RPMI8226 (cell line): ENCODE measurements at regions not wholly inside any gene's neighbourhood (a gene's known extent, or its start where the extent isn't known, plus 50 kb on each side); places are given as distances from the start of the nearest gene placed in this dataset.

Experiments used
- DNase-seq: peaks from one replicate; pipeline ENCODE4 v3.0.0-alpha.2; 2015

DNA sequence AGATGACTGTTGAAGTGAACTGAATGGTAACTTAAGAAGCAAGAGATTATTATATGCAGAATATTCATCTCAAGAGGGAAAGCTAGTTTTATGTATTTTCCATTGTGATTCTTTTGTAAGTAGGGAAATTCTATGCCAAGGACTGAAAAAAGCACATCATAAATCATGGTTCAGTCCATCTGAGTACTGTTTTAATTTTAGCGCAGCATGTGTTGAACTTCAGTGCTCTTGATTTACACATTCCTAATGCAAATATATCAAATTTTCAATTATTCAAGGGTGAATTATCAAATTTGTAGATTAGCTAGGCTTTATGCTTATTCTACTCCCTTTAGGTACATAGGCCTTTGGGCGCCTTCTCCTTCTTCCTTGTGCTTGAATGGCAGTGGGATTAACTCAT, 50.3 kb upstream of the TCF12 start:
- no peak for DNase-seq

DNA sequence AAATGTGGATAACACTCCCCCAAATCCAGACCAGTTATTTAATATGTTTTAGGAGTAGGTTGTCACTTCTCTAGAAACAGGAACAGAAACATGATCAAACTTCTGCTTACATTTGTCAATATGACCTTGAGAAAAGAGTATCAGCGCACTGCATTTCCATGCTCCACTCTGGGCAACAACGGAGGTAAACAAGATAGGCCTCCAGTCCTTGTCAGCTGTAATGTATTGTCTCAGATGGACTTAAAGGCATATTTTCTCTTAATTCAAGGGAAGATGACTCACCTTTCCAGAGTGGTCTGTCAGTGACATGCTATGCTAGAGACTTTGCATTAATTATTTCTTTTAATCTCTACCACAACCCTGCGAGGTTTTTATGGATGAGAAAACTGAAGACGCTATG, 51.6 kb upstream of the TCF12 start:
- no peak for DNase-seq

- no peak for DNase-seq
Measured at GRCh38 chr15:56857828-56858227, 60.6 kb upstream of the TCF12 start.

GRCh38 chr15:56856934-56857333, 61.5 kb upstream of the TCF12 start:
- DNase-seq, result no peak

- DNase-seq, result no peak
Measured at GRCh38 chr15:56844892-56845291, 73.6 kb upstream of the TCF12 start.

- no peak for DNase-seq
Measured at GRCh38 chr15:56844471-56844870, 74.0 kb upstream of the TCF12 start.

DNA sequence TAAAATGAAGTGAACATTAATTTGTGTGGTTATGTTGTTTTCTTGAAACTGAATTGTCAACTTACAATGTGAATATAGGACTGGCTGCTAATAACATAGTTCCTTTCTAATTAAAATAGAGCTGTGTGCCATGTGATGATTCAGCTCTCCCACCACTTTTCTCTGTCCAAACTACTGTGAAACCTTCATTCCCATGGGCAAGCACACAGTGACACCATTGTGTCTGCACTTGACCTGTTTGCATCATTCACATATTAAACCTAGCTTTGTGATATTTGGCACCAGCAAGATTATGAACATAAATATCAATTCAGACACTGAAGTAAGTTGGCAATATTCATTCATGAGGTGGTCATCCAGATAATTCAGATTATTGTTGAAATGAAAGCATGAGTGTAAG, 78.8 kb upstream of the TCF12 start:
- no peak for DNase-seq

- peak; percentile 21 for DNase-seq
Measured at GRCh38 chr15:56839099-56839498, 79.3 kb upstream of the TCF12 start.

DNA sequence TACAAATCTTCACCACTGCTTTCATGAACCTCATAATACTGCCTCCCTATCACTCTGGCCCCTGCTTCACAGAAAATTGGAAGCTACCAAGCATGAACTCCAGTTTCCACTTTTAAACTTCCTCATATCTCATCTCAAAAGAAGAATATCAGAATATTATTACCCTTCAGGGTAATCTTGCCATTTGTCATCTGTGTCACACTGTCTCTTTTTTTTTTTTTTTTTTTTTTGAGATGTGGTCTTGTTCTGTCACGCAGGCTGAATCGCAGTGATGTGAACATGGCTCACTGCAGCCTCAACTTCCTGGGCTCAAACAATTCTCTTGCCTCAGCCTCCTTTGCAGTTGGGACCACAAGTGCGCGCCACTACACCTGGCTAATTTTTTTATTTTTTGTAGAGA, 80.4 kb upstream of the TCF12 start:
- DNase-seq, result no peak

DNA sequence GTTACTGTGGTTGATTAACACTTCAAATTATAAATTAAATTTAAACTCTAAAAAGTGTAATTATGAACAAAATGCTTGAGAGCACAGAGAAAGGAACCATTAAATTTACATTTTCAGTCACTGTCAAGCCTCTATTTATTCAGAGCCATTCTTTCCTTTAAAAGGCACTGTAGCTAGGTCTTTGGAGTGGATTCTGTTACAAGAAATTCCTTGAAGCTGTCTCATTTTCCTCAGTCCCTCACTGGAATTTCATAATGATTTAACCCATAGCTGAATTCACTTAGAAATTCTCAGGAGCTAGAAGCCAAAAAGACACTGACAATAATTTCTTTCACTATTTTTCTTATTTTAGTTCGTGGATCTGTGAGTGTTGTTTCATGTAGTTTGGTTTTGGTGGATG, 81.2 kb upstream of the TCF12 start:
- no peak for DNase-seq

DNA sequence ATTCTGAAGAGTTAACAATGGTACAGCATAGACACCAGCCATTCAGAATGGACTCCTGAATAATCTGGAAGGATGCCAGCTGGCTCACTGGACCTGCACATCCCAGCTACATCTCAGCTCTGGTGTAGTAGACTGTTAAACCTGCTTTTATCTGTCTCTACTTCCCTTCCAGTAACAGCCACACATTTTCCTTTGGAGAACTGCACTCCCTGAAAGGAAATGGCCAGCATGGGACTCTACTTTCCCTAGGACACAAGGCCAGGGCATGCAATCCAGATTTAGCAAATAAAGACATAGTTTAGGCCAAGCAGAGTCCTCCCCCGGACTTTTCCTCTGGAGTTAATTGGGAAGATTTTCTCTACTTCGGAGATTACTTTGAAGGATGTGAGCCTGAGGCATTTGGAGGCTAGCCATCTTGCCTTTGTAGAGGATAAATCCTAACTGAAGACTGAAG, 82.7 kb upstream of the TCF12 start:
- no peak for DNase-seq

GRCh38 chr15:56832125-56832524, 86.3 kb upstream of the TCF12 start:
- DNase-seq, result no peak

DNA sequence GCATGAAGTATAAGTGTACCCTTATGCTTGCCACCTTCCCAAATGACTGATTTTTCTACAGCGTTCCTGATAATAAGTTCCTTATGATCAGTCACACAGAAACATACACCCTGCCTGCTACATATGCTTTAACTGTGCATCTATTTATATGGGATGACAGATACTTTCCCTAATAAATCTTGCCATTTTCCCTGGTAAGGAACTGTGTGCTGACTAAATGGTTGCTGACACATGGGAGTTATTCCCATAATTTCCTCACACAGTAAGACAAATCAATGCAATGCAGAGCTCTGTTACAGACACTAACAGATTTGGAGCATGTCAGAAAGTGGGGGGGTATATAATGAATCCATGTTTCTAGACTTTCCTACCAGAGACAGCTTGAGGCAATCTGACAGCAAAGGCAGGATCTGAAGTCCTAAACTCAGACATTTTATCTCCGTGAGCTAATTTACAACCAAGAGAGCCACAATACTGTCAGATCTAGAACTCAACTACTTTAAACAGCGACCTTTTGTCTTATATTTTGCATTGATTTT, 86.9 kb upstream of the TCF12 start:
- DNase-seq, result no peak

DNA sequence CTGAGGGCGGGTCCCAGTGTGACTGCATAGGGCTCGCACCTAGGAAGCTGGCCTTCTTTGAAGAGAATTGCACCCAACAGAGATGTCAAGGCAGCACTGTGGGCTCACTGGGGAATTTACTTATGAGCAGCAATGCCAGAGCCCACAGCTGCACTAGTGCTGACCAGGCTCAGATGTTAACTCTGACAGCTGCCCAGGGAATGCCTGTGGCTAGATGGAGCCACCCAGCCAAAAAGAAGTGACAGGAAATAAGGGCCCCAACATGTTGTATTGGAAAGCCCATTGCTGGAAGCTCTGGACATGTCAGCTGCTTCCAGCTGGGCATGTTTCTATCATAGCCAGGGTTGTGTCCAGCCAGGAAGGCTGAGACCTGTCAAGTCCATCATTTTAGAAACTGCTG, 90.9 kb upstream of the ZNF280D start:
- DNase-seq, result peak; percentile 22

DNA sequence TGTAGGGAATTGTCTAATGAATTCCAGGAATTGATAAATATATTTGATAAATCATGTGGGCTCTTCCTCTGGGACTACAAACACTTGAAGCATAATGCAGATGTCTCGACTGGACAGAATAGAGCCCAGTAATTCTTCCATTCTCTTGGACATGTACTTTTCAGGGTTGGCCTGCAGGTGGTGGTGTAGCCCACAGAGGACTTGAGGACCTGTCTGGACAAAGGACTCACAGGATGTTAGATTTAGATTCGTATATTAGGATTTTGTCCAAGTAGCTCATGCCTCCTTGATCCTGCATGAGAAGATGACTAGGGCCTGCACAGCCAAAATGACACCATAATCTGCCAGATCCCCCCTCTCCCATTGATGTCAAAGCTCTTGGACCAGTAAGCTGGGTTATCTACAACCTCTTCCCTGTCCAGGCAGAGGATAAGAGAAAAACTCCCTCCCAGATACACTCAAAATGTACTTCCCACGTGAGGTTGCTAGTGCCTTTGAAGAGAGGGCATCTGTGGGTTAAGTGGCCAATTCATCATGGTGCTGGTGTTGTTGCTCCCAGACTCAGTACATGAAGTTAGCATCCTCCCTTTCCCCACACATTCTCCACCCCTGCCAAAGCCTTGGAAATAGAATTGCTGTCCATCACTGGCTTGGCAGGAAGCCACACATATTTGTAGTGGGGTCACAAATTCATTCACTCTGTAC, 88.6 kb upstream of the ZNF280D start:
- DNase-seq, result peak; percentile 70

GRCh38 chr15:56820333-56820732, 87.0 kb upstream of the ZNF280D start:
- DNase-seq, result no peak

- no peak for DNase-seq
Measured at GRCh38 chr15:56817321-56818080, 84.2 kb upstream of the ZNF280D start.

DNA sequence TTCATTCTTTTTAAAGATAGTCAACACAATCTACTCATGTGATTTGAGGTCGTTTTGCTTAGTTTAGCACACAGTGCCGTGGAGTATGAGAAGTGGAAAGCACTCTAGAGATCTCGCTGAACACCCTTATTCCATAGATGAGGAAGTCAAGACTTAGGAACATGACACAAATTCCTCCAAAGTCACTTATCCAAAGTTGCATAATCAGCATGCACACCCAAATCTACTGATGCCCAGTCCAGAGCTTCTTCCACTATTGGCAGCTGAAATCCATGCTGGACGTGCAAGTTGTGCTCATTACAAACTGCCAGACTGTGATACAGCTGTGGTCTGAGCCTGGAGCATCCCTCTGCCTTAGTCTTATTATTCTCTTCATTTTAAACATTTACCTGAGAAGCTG, 83.5 kb upstream of the ZNF280D start:
- DNase-seq, result no peak

DNA sequence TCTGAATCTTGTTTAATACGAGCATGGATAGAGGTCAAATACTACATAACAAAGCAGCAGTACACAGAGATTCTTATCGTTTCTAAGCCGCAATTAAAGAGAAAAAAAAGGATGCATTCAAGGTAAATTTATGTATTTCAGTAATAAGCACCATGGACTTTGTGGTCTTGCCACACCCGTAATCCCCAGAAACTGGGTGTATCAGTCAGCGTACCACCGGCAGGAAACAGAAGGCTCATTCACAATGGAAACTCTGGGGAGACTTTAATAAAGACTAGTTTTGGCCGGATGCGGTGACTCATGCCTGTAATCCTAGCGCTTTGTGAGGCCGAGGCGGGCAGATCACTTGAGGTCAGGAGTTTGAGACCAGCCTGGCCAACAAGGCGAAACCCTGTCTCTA, 81.9 kb upstream of the ZNF280D start:
- no peak for DNase-seq

DNA sequence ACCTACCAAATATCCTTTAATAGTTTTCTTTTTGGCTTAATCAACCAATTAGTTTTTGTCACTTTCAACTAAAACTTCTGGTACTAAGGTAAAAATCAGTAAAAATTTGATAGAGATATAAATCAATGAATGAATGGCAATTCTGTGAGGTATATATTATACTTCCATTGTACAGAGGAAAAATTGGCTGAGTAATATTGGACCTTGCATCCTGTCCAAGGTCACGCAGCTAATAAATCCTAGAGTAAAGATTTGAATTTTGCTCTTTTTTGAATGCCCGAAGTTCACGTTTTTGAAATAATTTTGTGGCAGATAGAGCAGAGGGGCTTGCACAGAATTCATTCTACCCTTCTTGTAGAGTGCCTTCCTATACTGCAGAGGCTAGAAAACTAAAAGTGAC, 81.1 kb upstream of the ZNF280D start:
- no peak for DNase-seq

DNA sequence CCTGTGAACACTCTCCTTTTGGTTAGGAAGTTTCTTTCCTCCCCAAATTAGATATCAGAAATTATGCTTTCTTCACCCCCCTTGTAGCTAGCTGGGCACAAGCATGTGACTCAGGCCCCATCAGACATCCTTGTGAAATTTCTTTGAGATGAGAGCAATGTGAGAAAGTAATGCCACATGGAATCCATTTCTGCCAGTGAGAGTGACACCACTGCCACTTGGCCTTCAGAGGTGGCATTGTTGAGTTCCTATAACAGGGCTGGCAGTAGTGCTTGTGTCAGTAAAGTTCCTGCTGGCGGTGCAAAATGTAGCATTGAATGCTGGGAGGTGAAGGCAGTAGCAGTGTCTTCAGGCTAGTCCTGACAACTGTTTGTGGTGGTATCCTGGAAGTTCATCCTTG, 80.7 kb upstream of the ZNF280D start:
- DNase-seq, result peak; percentile 41

DNA sequence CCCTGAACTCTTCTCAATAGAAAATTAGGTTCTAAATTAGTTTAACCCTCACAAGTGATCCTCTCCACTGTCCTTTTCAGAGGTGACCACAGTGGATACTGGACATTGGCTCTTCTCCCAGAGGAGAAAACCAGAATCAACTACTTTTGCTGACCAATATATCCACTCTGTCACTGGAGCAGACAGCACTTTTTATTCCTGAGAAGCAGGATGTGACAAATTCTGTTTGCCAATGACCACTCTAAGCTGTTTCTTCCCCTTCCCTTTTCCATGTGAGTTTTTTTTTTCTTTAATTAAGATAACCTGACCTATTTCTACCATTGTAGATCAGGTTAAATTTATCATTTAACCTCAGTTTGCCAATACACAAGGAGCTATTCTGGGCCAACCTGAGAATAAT, 79.7 kb upstream of the ZNF280D start:
- no peak for DNase-seq

- DNase-seq, result peak; percentile 43
Measured at GRCh38 chr15:56812221-56812620, 78.9 kb upstream of the ZNF280D start.

- DNase-seq, result no peak
Measured at GRCh38 chr15:56811586-56811985, 78.3 kb upstream of the ZNF280D start.
